ENCODE measurements at regions not wholly inside any gene's neighbourhood (a gene's known extent, or its start where the extent isn't known, plus 50 kb on each side); places are given as distances from the start of the nearest gene placed in this dataset.

GRCh38 chr4:97360733-97361132, 782.5 kb downstream of the STPG2 start:
- no peak overlapping the region for H3K27ac ChIP-seq (ENCODE audit: low read depth, low read length)
- H3K27me3 ChIP-seq (ENCODE audit: insufficient read depth, low read length), result no peaks in the 10 kb centered on the region
- H3K79me2 ChIP-seq (ENCODE audit: control insufficient read depth, insufficient read depth, low read length, unreplicated experiment), result no peaks in the 10 kb centered on the region
- no peaks in the 10 kb centered on the region for H3K36me3 ChIP-seq (ENCODE audit: insufficient read depth, low read length)
- H3K4me3 ChIP-seq (ENCODE audit: low read depth, low read length), result no peak overlapping the region
- no peaks in the 10 kb centered on the region for H3K4me1 ChIP-seq (ENCODE audit: control insufficient read depth, insufficient read depth, low read length, unreplicated experiment)
- no peak overlapping the region for H2AFZ ChIP-seq (ENCODE audit: low read length, unreplicated experiment)

- H3K4me3 ChIP-seq (ENCODE audit: low read depth, low read length), result no peak overlapping the region
- no peaks in the 10 kb centered on the region for H3K36me3 ChIP-seq (ENCODE audit: insufficient read depth, low read length)
- H3K27ac ChIP-seq (ENCODE audit: low read depth, low read length), result no peak overlapping the region
- no peaks in the 10 kb centered on the region for H3K27me3 ChIP-seq (ENCODE audit: insufficient read depth, low read length)
- H2AFZ ChIP-seq (ENCODE audit: low read length, unreplicated experiment), result no peak overlapping the region
- H3K4me1 ChIP-seq (ENCODE audit: control insufficient read depth, insufficient read depth, low read length, unreplicated experiment), result no peaks in the 10 kb centered on the region
- H3K79me2 ChIP-seq (ENCODE audit: control insufficient read depth, insufficient read depth, low read length, unreplicated experiment), result no peaks in the 10 kb centered on the region
These were observed 775.4 kb downstream of the STPG2 start for GRCh38 chr4:97367878-97368277.

- Histone ChIP-seq H3K27me3 (ENCODE audit: insufficient read depth, low read length) (no peaks in the 10 kb centered on the region), H3K79me2 (ENCODE audit: control insufficient read depth, insufficient read depth, low read length, unreplicated experiment) (no peaks in the 10 kb centered on the region), H3K4me1 (ENCODE audit: control insufficient read depth, insufficient read depth, low read length, unreplicated experiment) (no peaks in the 10 kb centered on the region), H3K36me3 (ENCODE audit: insufficient read depth, low read length) (no peaks in the 10 kb centered on the region), H2AFZ (ENCODE audit: low read length, unreplicated experiment) (no peak overlapping the region), H3K4me3 (ENCODE audit: low read depth, low read length) (no peak overlapping the region), H3K27ac (ENCODE audit: low read depth, low read length) (no peak overlapping the region)
These were observed 772.7 kb downstream of the STPG2 start for GRCh38 chr4:97370568-97370967.

- no peaks in the 10 kb centered on the region for H3K79me2 ChIP-seq (ENCODE audit: control insufficient read depth, insufficient read depth, low read length, unreplicated experiment)
- H3K4me3 ChIP-seq (ENCODE audit: low read depth, low read length), result no peak overlapping the region
- no peak overlapping the region for H3K27ac ChIP-seq (ENCODE audit: low read depth, low read length)
- no peaks in the 10 kb centered on the region for H3K4me1 ChIP-seq (ENCODE audit: control insufficient read depth, insufficient read depth, low read length, unreplicated experiment)
- H3K27me3 ChIP-seq (ENCODE audit: insufficient read depth, low read length), result no peaks in the 10 kb centered on the region
- no peaks in the 10 kb centered on the region for H3K36me3 ChIP-seq (ENCODE audit: insufficient read depth, low read length)
- H2AFZ ChIP-seq (ENCODE audit: low read length, unreplicated experiment), result no peak overlapping the region
These were observed 768.8 kb downstream of the STPG2 start for GRCh38 chr4:97374526-97374925.

GRCh38 chr4:97386969-97387368, 756.3 kb downstream of the STPG2 start:
- Histone ChIP-seq H3K27me3 (ENCODE audit: insufficient read depth, low read length) (no peaks in the 10 kb centered on the region), H3K4me3 (ENCODE audit: low read depth, low read length) (no peak overlapping the region), H3K4me1 (ENCODE audit: control insufficient read depth, insufficient read depth, low read length, unreplicated experiment) (no peaks in the 10 kb centered on the region), H2AFZ (ENCODE audit: low read length, unreplicated experiment) (no peak overlapping the region), H3K79me2 (ENCODE audit: control insufficient read depth, insufficient read depth, low read length, unreplicated experiment) (no peaks in the 10 kb centered on the region), H3K36me3 (ENCODE audit: insufficient read depth, low read length) (no peaks in the 10 kb centered on the region), H3K27ac (ENCODE audit: low read depth, low read length) (no peak overlapping the region)

GRCh38 chr4:97394653-97395052, 748.6 kb downstream of the STPG2 start:
- Histone ChIP-seq H3K36me3 (ENCODE audit: insufficient read depth, low read length) (no peaks in the 10 kb centered on the region), H3K27me3 (ENCODE audit: insufficient read depth, low read length) (no peaks in the 10 kb centered on the region)

GRCh38 chr4:97396097-97396496, 747.2 kb downstream of the STPG2 start:
- Histone ChIP-seq H3K27ac (ENCODE audit: low read depth, low read length) (no peak overlapping the region), H3K4me1 (ENCODE audit: control insufficient read depth, insufficient read depth, low read length, unreplicated experiment) (no peaks in the 10 kb centered on the region), H3K4me3 (ENCODE audit: low read depth, low read length) (no peak overlapping the region), H3K36me3 (ENCODE audit: insufficient read depth, low read length) (no peaks in the 10 kb centered on the region), H3K79me2 (ENCODE audit: control insufficient read depth, insufficient read depth, low read length, unreplicated experiment) (no peaks in the 10 kb centered on the region), H3K27me3 (ENCODE audit: insufficient read depth, low read length) (no peaks in the 10 kb centered on the region), H2AFZ (ENCODE audit: low read length, unreplicated experiment) (no peak overlapping the region)

More at GRCh38 chr4:97394653-97395052, 748.6 kb downstream of the STPG2 start:
- Histone ChIP-seq H3K4me1 (ENCODE audit: control insufficient read depth, insufficient read depth, low read length, unreplicated experiment) (no peaks in the 10 kb centered on the region), H3K4me3 (ENCODE audit: low read depth, low read length) (no peak overlapping the region), H3K27ac (ENCODE audit: low read depth, low read length) (no peak overlapping the region), H3K79me2 (ENCODE audit: control insufficient read depth, insufficient read depth, low read length, unreplicated experiment) (no peaks in the 10 kb centered on the region), H2AFZ (ENCODE audit: low read length, unreplicated experiment) (no peak overlapping the region)

GRCh38 chr4:97396605-97397004, 746.7 kb downstream of the STPG2 start:
- no peak overlapping the region for H2AFZ ChIP-seq (ENCODE audit: low read length, unreplicated experiment)
- no peaks in the 10 kb centered on the region for H3K79me2 ChIP-seq (ENCODE audit: control insufficient read depth, insufficient read depth, low read length, unreplicated experiment)
- no peaks in the 10 kb centered on the region for H3K4me1 ChIP-seq (ENCODE audit: control insufficient read depth, insufficient read depth, low read length, unreplicated experiment)
- H3K27me3 ChIP-seq (ENCODE audit: insufficient read depth, low read length), result no peaks in the 10 kb centered on the region
- H3K36me3 ChIP-seq (ENCODE audit: insufficient read depth, low read length), result no peaks in the 10 kb centered on the region
- no peak overlapping the region for H3K4me3 ChIP-seq (ENCODE audit: low read depth, low read length)
- no peak overlapping the region for H3K27ac ChIP-seq (ENCODE audit: low read depth, low read length)

- H3K36me3 ChIP-seq (ENCODE audit: insufficient read depth, low read length), result no peaks in the 10 kb centered on the region
- no peaks in the 10 kb centered on the region for H3K4me1 ChIP-seq (ENCODE audit: control insufficient read depth, insufficient read depth, low read length, unreplicated experiment)
- H3K4me3 ChIP-seq (ENCODE audit: low read depth, low read length), result no peak overlapping the region
- no peak overlapping the region for H3K27ac ChIP-seq (ENCODE audit: low read depth, low read length)
- no peaks in the 10 kb centered on the region for H3K27me3 ChIP-seq (ENCODE audit: insufficient read depth, low read length)
- H2AFZ ChIP-seq (ENCODE audit: low read length, unreplicated experiment), result no peak overlapping the region
- no peaks in the 10 kb centered on the region for H3K79me2 ChIP-seq (ENCODE audit: control insufficient read depth, insufficient read depth, low read length, unreplicated experiment)
These were observed 738.3 kb downstream of the STPG2 start for GRCh38 chr4:97404876-97405523.

GRCh38 chr4:97411356-97411755, 731.9 kb downstream of the STPG2 start:
- Histone ChIP-seq H3K4me1 (ENCODE audit: control insufficient read depth, insufficient read depth, low read length, unreplicated experiment) (no peaks in the 10 kb centered on the region), H3K36me3 (ENCODE audit: insufficient read depth, low read length) (no peaks in the 10 kb centered on the region), H2AFZ (ENCODE audit: low read length, unreplicated experiment) (no peak overlapping the region), H3K79me2 (ENCODE audit: control insufficient read depth, insufficient read depth, low read length, unreplicated experiment) (no peaks in the 10 kb centered on the region), H3K27me3 (ENCODE audit: insufficient read depth, low read length) (no peaks in the 10 kb centered on the region), H3K27ac (ENCODE audit: low read depth, low read length) (no peak overlapping the region), H3K4me3 (ENCODE audit: low read depth, low read length) (no peak overlapping the region)

- Histone ChIP-seq H3K27me3 (ENCODE audit: insufficient read depth, low read length) (no peaks in the 10 kb centered on the region), H3K79me2 (ENCODE audit: control insufficient read depth, insufficient read depth, low read length, unreplicated experiment) (no peaks in the 10 kb centered on the region), H3K4me1 (ENCODE audit: control insufficient read depth, insufficient read depth, low read length, unreplicated experiment) (no peaks in the 10 kb centered on the region), H3K27ac (ENCODE audit: low read depth, low read length) (no peak overlapping the region), H3K4me3 (ENCODE audit: low read depth, low read length) (no peak overlapping the region), H3K36me3 (ENCODE audit: insufficient read depth, low read length) (no peaks in the 10 kb centered on the region), H2AFZ (ENCODE audit: low read length, unreplicated experiment) (no peak overlapping the region)
These were observed 730.9 kb downstream of the STPG2 start for GRCh38 chr4:97412331-97412730.
